Large intestine (tissue), 3 donors: ENCODE measurements at regions not wholly inside any gene's neighbourhood (a gene's known extent, or its start where the extent isn't known, plus 50 kb on each side); places are given as distances from the start of the nearest gene placed in this dataset.

ENCODE experiments used
- DNase-seq, 2 donors: peaks; one replicate each; pipeline versions ENCODE4 v3.0.0 to v3.0.0-alpha.2; 2013
- H3K27ac ChIP-seq: one replicate; pipeline ENCODE4 v1.5.1; 2013; ENCODE audit warnings: low read length
- H3K27me3 ChIP-seq: 2 replicates; pipeline ENCODE4 v1.6.1; 2013; ENCODE audit warnings: low read length; ENCODE audit not compliant: control insufficient read depth, insufficient read depth
- H3K36me3 ChIP-seq: 2 replicates; pipeline ENCODE4 v1.6.1; 2013; ENCODE audit warnings: low read length; ENCODE audit not compliant: control insufficient read depth, insufficient read depth
- H3K4me1 ChIP-seq: one replicate; pipeline ENCODE4 v1.6.1; 2013; ENCODE audit warnings: low read length; ENCODE audit not compliant: control insufficient read depth, insufficient read depth
- H3K4me3 ChIP-seq: one replicate; pipeline ENCODE4 v1.5.1; 2013; ENCODE audit warnings: low read length
- H3K9me3 ChIP-seq: one replicate; pipeline ENCODE4 v1.6.1; 2013; ENCODE audit warnings: mild to moderate bottlenecking, low read depth, low read length, moderate library complexity; ENCODE audit not compliant: control insufficient read depth
- WGBS: methylation state at CpG from one replicate; pipeline ENCODE4 v1.1.5; 2013; ENCODE audit warnings: low lambda C conversion rate; ENCODE audit not compliant: insufficient coverage; 5-methylcytosine and 5-hydroxymethylcytosine counted together

- Histone ChIP-seq H3K4me1 (no peaks in the 10 kb centered on the region), H3K9me3 (no peaks in the 10 kb centered on the region), H3K4me3 (no peak overlapping the region), H3K36me3 (no peaks in the 10 kb centered on the region), H3K27ac (no peak overlapping the region), H3K27me3 (no peaks in the 10 kb centered on the region)
- WGBS = no CpG with 5 or more reads among the region's 3 CpGs
- DNase-seq = no peak
Measured at GRCh38 chr12:86543716-86544115, 287.5 kb upstream of the MGAT4C start.

- H3K36me3 ChIP-seq = no peaks in the 10 kb centered on the region
- H3K27ac ChIP-seq = no peak overlapping the region
- H3K9me3 ChIP-seq = peaks cover 4% of the 10 kb centered on the region
- WGBS = no CpG with 5 or more reads among the region's 1 CpG
- H3K27me3 ChIP-seq = no peaks in the 10 kb centered on the region
- no peak overlapping the region for H3K4me3 ChIP-seq
- no peak for DNase-seq
- H3K4me1 ChIP-seq = no peaks in the 10 kb centered on the region
Measured at GRCh38 chr12:86530996-86531655, 274.9 kb upstream of the MGAT4C start.

GRCh38 chr12:86526060-86526595, 269.9 kb upstream of the MGAT4C start:
- WGBS = no CpG with 5 or more reads among the region's 4 CpGs
- Histone ChIP-seq H3K4me3 (no peak overlapping the region), H3K27ac (no peak overlapping the region), H3K4me1 (no peaks in the 10 kb centered on the region), H3K27me3 (no peaks in the 10 kb centered on the region), H3K9me3 (peaks cover 6% of the 10 kb centered on the region), H3K36me3 (no peaks in the 10 kb centered on the region)
- DNase-seq = no peak

- H3K27me3 ChIP-seq = no peaks in the 10 kb centered on the region
- WGBS = 100% methylated on average over 3 of the region's 3 CpGs
- H3K9me3 ChIP-seq = peaks cover 6% of the 10 kb centered on the region
- H3K27ac ChIP-seq = no peak overlapping the region
- no peak overlapping the region for H3K4me3 ChIP-seq
- no peak for DNase-seq
- H3K4me1 ChIP-seq = no peaks in the 10 kb centered on the region
- no peaks in the 10 kb centered on the region for H3K36me3 ChIP-seq
Measured at GRCh38 chr12:86523844-86524243, 267.7 kb upstream of the MGAT4C start.

GRCh38 chr12:86521870-86522269, 265.7 kb upstream of the MGAT4C start:
- WGBS = no CpG with 5 or more reads among the region's 1 CpG

GRCh38 chr12:86513226-86513625, 257.0 kb upstream of the MGAT4C start:
- Histone ChIP-seq H3K27me3 (no peaks in the 10 kb centered on the region), H3K36me3 (no peaks in the 10 kb centered on the region), H3K27ac (no peak overlapping the region), H3K9me3 (no peaks in the 10 kb centered on the region), H3K4me1 (no peaks in the 10 kb centered on the region), H3K4me3 (no peak overlapping the region)
- WGBS = no CpG with 5 or more reads among the region's 2 CpGs
- DNase-seq = no peak

More at GRCh38 chr12:86521870-86522269, 265.7 kb upstream of the MGAT4C start:
- Histone ChIP-seq H3K36me3 (no peaks in the 10 kb centered on the region), H3K9me3 (peaks cover 6% of the 10 kb centered on the region), H3K27me3 (no peaks in the 10 kb centered on the region), H3K27ac (no peak overlapping the region), H3K4me1 (no peaks in the 10 kb centered on the region), H3K4me3 (no peak overlapping the region)
- no peak for DNase-seq

GRCh38 chr12:86496595-86496994, 240.4 kb upstream of the MGAT4C start:
- H3K27ac ChIP-seq = no peak overlapping the region
- no peaks in the 10 kb centered on the region for H3K9me3 ChIP-seq
- no peaks in the 10 kb centered on the region for H3K27me3 ChIP-seq
- no peaks in the 10 kb centered on the region for H3K4me1 ChIP-seq
- no peak for DNase-seq
- no peak overlapping the region for H3K4me3 ChIP-seq
- H3K36me3 ChIP-seq = no peaks in the 10 kb centered on the region
- WGBS = no CpG with 5 or more reads among the region's 1 CpG

- WGBS = no CpG with 5 or more reads among the region's 4 CpGs
- no peaks in the 10 kb centered on the region for H3K27me3 ChIP-seq
- no peak for DNase-seq
- no peak overlapping the region for H3K4me3 ChIP-seq
- H3K4me1 ChIP-seq = no peaks in the 10 kb centered on the region
- H3K36me3 ChIP-seq = no peaks in the 10 kb centered on the region
- peaks cover 3% of the 10 kb centered on the region for H3K9me3 ChIP-seq
- H3K27ac ChIP-seq = no peak overlapping the region
Measured at GRCh38 chr12:86484473-86484872, 228.3 kb upstream of the MGAT4C start.

GRCh38 chr12:86473231-86473630, 217.0 kb upstream of the MGAT4C start:
- no peaks in the 10 kb centered on the region for H3K27me3 ChIP-seq
- H3K27ac ChIP-seq = no peak overlapping the region
- no peaks in the 10 kb centered on the region for H3K9me3 ChIP-seq
- no peaks in the 10 kb centered on the region for H3K4me1 ChIP-seq
- no peaks in the 10 kb centered on the region for H3K36me3 ChIP-seq
- no peak for DNase-seq
- WGBS = 100% methylated on average over 1 of the region's 2 CpGs
- no peak overlapping the region for H3K4me3 ChIP-seq

GRCh38 chr12:86456776-86457175, 200.6 kb upstream of the MGAT4C start:
- Histone ChIP-seq H3K27ac (no peak overlapping the region), H3K9me3 (no peaks in the 10 kb centered on the region), H3K27me3 (no peaks in the 10 kb centered on the region), H3K4me3 (no peak overlapping the region), H3K4me1 (no peaks in the 10 kb centered on the region), H3K36me3 (no peaks in the 10 kb centered on the region)
- DNase-seq = no peak
- 80% methylated on average over 1 of the region's 2 CpGs for WGBS

- Histone ChIP-seq H3K27me3 (no peaks in the 10 kb centered on the region), H3K4me3 (no peak overlapping the region), H3K4me1 (no peaks in the 10 kb centered on the region), H3K36me3 (no peaks in the 10 kb centered on the region), H3K27ac (no peak overlapping the region), H3K9me3 (no peaks in the 10 kb centered on the region)
- no peak for DNase-seq
- WGBS = 100% methylated on average over 1 of the region's 3 CpGs
Measured at GRCh38 chr12:86456241-86456640, 200.1 kb upstream of the MGAT4C start.
